Gastroesophageal sphincter (tissue), 3 donors: ENCODE measurements at regions not wholly inside any gene's neighbourhood (a gene's known extent, or its start where the extent isn't known, plus 50 kb on each side); places are given as distances from the start of the nearest gene placed in this dataset.

Experiments used
- POLR2A ChIP-seq, 2 donors: fragments of 450-650 bp; IDR thresholded peaks; one replicate each; pipeline ENCODE4 v1.6.1; 2017; ENCODE audit warnings: antibody characterized with exemption in 2 of 2, mild to moderate bottlenecking in 2 of 2, moderate library complexity in 1 of 2
- POLR2AphosphoS5 ChIP-seq: sonication (generic); formaldehyde crosslinking; IDR thresholded peaks from one replicate; pipeline ENCODE4 v1.6.1; 2017; ENCODE audit warnings: antibody characterized with exemption
- TF ChIP-seq, protein P1 (sequence below), 4 experiments: fragments of 200-600 bp in 2 of 4; fragments of 450-650 bp in 2 of 4; sonication (generic) in 1 of 4; IDR thresholded peaks; one replicate each; pipeline ENCODE4 v1.5.1; 2017 to 2019; ENCODE audit warnings: antibody characterized with exemption in 4 of 4, mild to moderate bottlenecking in 2 of 4, moderate library complexity in 2 of 4

DNA sequence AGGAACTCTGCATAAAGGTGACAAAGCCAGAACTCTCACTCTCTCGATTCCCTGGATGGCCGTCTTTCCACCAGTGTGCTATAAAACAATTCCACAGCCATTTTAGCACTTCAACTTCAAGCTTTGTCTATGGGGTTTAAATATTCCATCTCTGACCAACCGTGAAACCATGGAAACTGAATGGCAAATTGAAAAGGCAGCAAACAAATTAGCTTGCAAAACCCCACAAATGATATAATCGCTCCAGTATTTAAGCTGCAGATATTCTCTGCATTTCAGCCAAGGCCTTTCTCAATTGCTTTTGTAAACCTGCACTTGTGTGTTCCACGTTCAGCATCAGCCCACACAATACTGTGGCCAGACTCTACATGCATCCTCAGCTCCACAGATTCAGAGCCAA, 131.7 kb upstream of the ISX start:
- TF ChIP-seq, protein P1, sequence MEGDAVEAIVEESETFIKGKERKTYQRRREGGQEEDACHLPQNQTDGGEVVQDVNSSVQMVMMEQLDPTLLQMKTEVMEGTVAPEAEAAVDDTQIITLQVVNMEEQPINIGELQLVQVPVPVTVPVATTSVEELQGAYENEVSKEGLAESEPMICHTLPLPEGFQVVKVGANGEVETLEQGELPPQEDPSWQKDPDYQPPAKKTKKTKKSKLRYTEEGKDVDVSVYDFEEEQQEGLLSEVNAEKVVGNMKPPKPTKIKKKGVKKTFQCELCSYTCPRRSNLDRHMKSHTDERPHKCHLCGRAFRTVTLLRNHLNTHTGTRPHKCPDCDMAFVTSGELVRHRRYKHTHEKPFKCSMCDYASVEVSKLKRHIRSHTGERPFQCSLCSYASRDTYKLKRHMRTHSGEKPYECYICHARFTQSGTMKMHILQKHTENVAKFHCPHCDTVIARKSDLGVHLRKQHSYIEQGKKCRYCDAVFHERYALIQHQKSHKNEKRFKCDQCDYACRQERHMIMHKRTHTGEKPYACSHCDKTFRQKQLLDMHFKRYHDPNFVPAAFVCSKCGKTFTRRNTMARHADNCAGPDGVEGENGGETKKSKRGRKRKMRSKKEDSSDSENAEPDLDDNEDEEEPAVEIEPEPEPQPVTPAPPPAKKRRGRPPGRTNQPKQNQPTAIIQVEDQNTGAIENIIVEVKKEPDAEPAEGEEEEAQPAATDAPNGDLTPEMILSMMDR (IDR thresholded peaks at IDR 0.05), result no peak
- TF ChIP-seq POLR2A (IDR thresholded peaks at IDR 0.05), result no peak
- TF ChIP-seq POLR2AphosphoS5, result no peak
